NCI-H146 (cell line): ENCODE measurements at regions not wholly inside any gene's neighbourhood (a gene's known extent, or its start where the extent isn't known, plus 50 kb on each side); places are given as distances from the start of the nearest gene placed in this dataset.
A peak's percentile ranks its signal among the peaks of the same experiment; 100 is the strongest.

ENCODE experiments used
- DNase-seq: peaks from one replicate; lab custom pipeline; 2025; lab: John Stamatoyannopoulos, UW

DNA sequence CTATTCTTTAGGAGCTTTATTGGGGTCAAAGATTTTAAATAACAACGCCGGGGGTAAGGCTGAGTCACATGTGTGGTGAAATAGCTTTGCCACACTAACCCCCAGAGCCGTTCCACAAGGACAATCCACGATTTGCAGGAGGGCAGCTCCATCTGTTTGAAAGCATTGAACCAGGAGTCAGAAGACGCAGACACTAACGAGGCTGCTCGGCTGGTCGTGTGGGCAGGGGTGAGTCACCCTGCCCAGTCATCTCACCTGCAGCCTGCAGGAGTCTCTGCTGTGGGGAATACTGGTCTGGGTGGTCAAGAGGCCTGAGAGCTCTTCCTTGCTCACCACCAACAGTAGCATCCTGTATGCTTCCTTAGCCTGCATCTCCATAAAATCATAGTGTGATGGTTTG is 149.2 kb upstream of the NCK2 start:
- no peak for DNase-seq

DNA sequence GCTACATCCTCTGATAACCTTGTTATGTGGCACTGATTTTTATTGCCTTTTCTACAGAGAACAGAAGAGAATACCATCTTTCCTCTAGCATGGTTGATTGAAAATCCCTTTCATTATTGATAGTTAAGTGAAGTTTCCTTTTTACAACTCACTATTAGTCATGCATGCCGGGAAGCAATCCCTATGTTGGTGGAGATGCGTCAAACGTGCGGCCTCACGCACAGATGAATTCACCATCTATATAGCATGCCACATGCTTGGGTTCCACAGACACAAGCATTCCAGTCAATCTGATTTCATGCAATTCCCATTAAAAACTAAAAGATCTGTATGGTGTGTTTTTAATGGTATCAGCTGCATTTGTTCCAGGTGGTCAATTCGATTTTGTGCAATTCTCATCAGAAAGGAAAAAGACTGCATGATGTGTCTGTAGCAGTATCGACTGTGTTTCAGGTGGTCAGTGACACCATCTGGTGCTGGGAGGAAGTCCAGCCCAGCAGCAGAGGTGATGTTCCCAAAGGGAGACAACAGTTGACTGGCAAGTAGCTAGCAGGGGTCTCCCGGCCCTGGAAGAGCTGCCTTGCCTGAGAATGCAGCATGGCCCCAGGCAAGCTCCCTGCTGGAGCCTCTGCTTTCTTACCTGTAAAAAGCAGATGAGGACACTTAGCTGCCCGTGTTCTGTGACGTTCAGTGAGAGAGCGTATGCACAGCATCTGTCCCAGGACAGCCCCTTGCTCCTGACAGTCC is 151.3 kb upstream of the NCK2 start:
- peak; percentile 23 for DNase-seq

DNA sequence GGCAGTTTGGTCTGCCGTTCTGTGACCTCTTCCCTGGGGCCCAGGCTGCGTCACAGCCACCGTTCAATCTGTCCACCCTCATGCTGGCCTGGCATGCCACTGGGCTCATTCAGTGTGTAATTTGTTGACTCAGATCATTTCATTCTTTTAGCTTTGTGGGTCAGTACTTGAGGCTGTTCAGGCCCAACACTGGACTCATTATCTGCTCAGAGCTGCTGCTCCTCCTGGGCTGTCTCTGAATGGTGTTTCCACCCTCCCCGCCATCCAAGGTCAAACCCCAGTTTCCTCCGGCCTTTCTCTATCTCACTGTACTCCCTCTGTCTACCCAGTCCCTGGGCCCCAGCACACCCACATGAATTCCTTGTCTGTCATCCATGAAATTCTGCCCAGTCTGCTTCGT is 152.4 kb upstream of the NCK2 start:
- no peak for DNase-seq

DNA sequence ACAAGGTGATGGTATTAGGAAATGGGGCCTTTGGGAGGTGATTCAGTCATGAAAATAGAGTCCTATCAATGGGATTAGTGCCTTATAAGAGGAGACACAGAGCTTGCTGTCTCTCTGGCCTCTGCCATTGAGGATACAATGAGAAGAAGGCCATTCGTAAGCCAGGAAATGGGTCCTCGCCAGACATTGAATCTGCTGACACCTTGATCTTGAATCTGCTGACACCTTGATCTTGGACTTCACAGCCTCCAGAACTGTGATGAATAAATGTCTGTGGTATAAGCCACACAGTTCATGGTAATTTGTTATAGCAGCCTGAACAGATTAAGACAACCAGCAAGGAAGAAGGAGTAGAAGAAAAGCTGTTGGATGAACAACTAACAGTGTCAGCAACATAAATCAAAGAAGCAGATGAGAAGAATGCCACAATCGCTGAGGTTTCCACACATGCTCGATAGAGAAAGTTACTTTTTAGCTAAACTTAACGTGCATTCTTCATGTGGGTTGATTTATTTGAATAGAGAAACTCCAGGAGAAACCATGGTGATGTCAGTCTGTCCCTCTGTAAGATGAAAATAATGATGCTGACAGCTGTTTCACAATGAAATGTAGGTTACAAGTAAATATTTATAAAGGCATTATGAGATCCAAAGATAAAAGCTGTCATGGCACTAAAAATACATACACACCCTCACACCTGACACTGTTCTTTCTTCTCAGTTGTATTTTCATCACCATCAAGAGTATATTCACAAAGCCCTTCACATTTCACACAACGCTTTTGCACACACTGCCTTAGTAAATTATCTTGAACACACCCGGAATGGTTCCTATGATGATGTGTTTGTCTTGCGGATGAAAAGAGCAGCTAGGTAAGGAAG is 153.7 kb upstream of the NCK2 start:
- DNase-seq: peak; percentile 23

- DNase-seq: no peak
Observed at GRCh38 chr2:105588581-105588980, 156.1 kb upstream of the NCK2 start.

DNA sequence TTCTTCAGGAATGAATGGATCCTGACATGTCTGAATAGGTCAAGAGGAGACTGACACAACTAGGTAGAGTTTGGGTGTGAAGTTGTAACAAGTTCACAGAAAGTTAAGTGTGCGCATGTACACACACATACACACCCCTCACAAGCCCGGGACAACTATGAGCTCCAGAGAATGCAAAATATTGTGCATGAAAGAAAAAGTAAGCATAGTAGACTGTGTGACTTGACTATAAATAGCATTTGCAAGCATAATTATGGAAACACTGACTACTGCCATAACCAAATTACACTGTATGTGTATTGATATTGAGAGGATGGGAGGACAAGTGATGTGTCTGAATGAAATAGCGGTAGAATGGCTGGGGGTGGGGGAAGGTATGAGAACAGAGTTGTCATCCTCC is 157.1 kb upstream of the NCK2 start:
- DNase-seq: no peak

GRCh38 chr2:105584435-105585010 is 160.2 kb upstream of the NCK2 start:
- DNase-seq: no peak

- DNase-seq: peak; percentile 71
Observed at GRCh38 chr2:105582952-105583660, 161.6 kb upstream of the NCK2 start.

- no peak for DNase-seq
Observed at GRCh38 chr2:105581555-105581944, 163.2 kb upstream of the NCK2 start.

GRCh38 chr2:105580870-105581554 is 163.7 kb upstream of the NCK2 start:
- DNase-seq: no peak

DNA sequence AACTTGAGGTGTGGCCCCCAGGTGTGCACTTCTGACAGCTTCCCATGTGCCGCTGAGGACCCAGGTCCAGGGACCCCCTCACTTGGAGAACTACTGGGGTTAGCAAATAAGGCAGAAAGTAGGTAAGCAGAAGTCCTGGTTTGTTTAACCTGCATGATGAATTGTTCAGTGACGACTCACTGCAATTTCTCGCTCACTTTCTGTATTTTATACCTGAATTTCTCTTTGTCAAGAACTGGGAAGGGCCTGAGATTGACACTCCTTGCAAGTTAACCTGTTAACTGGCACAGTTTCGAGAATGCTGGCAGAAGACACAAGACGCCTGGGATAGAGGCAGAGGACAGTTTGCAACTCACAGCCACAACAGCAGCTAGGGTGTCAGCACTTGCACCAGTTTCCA is 164.5 kb upstream of the NCK2 start:
- no peak for DNase-seq

DNA sequence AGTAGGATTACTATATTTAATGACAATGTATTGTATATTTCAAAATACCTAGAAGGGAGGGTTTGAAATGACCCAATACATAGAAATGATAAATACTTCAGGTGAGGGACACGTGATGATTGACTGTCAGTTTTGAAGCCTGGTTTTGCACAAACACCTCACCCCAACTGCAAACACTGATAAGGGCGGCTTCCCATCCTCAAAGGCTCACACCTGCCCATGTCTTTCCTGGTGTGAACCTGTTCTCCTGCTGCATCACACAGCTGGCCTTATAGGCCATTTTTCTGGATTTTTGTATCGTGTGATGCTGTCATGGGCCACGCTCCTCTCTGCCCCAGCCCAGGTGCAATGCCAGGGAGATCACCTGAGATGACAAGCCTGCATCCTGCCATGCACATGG is 166.5 kb upstream of the NCK2 start:
- no peak for DNase-seq

GRCh38 chr2:105577762-105578161 is 166.9 kb upstream of the NCK2 start:
- no peak for DNase-seq

DNA sequence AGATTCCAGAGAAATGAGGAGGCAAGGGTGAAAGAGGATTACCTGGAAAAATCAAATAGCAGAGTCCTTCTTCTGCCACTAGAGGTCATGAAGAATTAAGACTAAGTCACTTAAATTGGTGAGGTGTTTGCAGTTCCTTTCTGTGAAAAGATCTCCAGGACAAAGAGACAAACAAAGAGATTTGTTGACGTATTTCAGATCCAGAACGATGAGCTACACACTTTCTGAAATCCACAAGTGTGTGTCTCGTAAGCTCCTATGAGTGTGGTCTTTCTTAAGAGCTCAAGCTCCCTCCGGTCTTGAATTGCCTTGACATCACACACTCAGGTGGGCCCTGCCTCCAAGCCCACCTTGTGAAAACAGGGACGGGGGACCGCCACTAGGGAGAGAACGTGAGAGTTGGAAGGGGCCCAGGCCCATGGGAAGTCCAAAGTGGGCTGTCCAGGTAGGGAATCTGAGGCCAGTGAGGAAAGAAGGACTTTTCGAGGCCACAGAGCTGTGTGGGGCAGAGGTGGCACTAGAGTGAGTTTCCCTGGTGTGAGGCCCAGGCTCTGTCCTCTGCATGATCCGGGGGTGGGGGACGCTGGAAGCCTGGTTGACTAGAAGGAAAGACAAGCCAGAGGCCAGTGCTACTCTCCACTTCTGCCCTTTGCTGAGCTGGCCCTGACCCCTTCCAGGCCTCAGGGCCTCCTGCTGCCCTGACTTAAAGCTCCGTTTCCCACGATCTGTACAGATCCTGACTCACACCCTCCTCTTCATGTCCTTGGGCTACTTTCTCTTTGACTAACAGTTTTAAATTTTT is 168.1 kb upstream of the NCK2 start:
- DNase-seq: peak; percentile 56

GRCh38 chr2:105576050-105576439 is 168.7 kb upstream of the NCK2 start:
- DNase-seq: no peak

GRCh38 chr2:105575499-105576025 is 169.2 kb upstream of the NCK2 start:
- DNase-seq: no peak

DNA sequence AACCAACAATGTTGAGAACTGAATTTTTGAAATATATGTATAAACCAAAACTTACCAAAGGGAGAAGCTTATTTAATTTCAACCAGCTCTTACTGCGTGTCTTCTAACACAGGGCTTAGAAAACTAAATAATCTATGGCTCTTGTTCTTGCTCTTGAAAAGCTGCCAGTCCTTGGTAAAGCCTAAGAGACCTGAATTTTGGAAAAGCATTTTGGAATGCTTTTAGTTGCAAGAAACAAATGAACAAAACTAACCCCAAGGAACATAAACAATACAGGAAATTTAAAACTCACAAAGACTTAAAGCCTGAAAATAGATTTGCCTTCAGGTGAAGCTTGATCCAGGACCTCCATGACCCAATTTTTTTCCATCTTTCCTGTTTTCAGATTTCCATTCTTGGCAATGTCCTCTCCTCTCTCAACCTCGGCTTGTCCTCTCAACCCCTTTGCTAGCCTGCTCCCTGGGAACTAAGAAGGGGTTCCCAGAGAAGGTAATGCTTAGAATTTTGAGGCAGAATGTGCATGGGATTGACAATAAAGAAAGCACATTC is 169.8 kb upstream of the NCK2 start:
- no peak for DNase-seq

GRCh38 chr2:105573910-105574655 is 170.6 kb upstream of the NCK2 start:
- DNase-seq: peak; percentile 42

DNA sequence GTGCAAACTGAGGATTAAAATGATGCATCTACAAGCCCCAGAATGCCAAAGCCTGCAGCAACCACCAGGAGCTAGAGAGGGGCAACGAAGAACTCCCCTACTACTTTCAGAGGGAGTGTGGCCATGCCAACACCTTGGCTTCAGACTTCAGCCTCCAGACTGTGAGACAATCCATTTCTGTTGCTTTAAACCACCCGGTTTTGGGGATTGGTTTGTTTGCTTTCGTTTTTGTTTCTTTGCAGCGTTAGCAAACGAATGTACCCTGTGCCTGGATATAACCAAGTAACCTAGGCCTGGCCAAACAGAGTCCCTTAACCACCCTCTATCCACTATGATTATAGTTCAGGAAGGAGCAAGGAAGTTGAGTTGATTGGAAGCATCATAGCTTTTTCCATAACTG is 171.2 kb upstream of the NCK2 start:
- DNase-seq: no peak
